PC-9 (cell line): ENCODE measurements at regions not wholly inside any gene's neighbourhood (a gene's known extent, or its start where the extent isn't known, plus 50 kb on each side); places are given as distances from the start of the nearest gene placed in this dataset.

Experiments
- EZH2 ChIP-seq: fragments of 200-600 bp; sonication (generic); IDR thresholded peaks from 2 replicates; pipeline ENCODE4 v1.8.0; 2017; ENCODE audit warnings: antibody characterized with exemption, low read depth
- TF ChIP-seq, protein P1 (sequence below): fragments of 200-600 bp; sonication (generic); conservative IDR thresholded peaks from 2 replicates; pipeline ENCODE4 v1.6.1; 2017; ENCODE audit warnings: mixed run types, antibody characterized with exemption, mild to moderate bottlenecking, moderate library complexity

GRCh38 chr2:224135881-224136280, 96.8 kb upstream of the SERPINE2 start:
- TF ChIP-seq, protein P1, sequence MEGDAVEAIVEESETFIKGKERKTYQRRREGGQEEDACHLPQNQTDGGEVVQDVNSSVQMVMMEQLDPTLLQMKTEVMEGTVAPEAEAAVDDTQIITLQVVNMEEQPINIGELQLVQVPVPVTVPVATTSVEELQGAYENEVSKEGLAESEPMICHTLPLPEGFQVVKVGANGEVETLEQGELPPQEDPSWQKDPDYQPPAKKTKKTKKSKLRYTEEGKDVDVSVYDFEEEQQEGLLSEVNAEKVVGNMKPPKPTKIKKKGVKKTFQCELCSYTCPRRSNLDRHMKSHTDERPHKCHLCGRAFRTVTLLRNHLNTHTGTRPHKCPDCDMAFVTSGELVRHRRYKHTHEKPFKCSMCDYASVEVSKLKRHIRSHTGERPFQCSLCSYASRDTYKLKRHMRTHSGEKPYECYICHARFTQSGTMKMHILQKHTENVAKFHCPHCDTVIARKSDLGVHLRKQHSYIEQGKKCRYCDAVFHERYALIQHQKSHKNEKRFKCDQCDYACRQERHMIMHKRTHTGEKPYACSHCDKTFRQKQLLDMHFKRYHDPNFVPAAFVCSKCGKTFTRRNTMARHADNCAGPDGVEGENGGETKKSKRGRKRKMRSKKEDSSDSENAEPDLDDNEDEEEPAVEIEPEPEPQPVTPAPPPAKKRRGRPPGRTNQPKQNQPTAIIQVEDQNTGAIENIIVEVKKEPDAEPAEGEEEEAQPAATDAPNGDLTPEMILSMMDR, result no peak
- no peak for TF ChIP-seq EZH2
